GM10266 (cell line): ENCODE measurements at regions not wholly inside any gene's neighbourhood (a gene's known extent, or its start where the extent isn't known, plus 50 kb on each side); places are given as distances from the start of the nearest gene placed in this dataset.

Source experiments
- DNase-seq: peaks from one replicate; pipeline ENCODE4 v3.0.0; 2012; ENCODE audit errors: extremely low spot score
- CTCF ChIP-seq: IDR thresholded peaks from 2 replicates; pipeline ENCODE4 v1.5.1; 2012; ENCODE audit warnings: mild to moderate bottlenecking, low read depth; ENCODE audit not compliant: control insufficient read depth, insufficient read depth; ENCODE audit errors: missing control alignments

- no peak for TF ChIP-seq CTCF
- no peak for DNase-seq
Measured at GRCh38 chr12:39077226-39077625, 171.8 kb upstream of the CPNE8 start.

GRCh38 chr12:39074063-39074462 lies 168.7 kb upstream of the CPNE8 start:
- no peak for DNase-seq
- TF ChIP-seq CTCF, result no peak

GRCh38 chr12:39072658-39073057 lies 167.3 kb upstream of the CPNE8 start:
- TF ChIP-seq CTCF, result no peak

GRCh38 chr12:39071611-39072010 lies 166.2 kb upstream of the CPNE8 start:
- no peak for DNase-seq
- TF ChIP-seq CTCF, result no peak

More at GRCh38 chr12:39072658-39073057, 167.3 kb upstream of the CPNE8 start:
- DNase-seq, result no peak

- no peak for DNase-seq
- no peak for TF ChIP-seq CTCF
Measured at GRCh38 chr12:39070775-39071174, 165.4 kb upstream of the CPNE8 start.

- no peak for DNase-seq
- TF ChIP-seq CTCF, result no peak
Measured at GRCh38 chr12:39065455-39065854, 160.1 kb upstream of the CPNE8 start.

- TF ChIP-seq CTCF, result no peak
- no peak for DNase-seq
Measured at GRCh38 chr12:39064708-39065107, 159.3 kb upstream of the CPNE8 start.
